ENCODE measurements at regions not wholly inside any gene's neighbourhood (a gene's known extent, or its start where the extent isn't known, plus 50 kb on each side); places are given as distances from the start of the nearest gene placed in this dataset.
A peak's percentile ranks its signal among the peaks of the same experiment; 100 is the strongest.

DNA sequence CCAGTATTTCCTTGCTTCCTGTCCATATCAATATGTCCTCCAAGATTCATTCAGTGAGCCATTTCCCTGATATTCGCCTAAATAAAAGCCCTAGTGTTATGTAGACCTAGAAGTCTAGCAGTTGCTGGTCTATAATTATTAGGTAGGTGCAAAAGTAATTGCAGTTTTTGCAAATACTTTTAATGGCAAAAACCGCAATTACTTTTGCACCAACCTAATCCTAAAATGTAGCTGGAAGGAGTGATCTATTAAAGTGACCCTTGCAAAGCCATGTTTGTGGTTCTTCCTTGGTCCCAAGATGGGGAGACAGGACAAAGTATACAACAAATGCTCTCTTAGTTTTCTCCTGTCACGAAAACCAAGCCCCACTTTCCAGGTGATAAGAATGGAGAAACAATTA is 193.0 kb downstream of the IDS start:
- ChIA-PET POLR2A (no interaction called here), CTCF (no interaction called here)
- H3K4me1 Mint-ChIP-seq = no peaks in the 10 kb centered on the region
- no peak for DNase-seq
- H3K36me3 Mint-ChIP-seq (ENCODE audit: low read depth) = no peaks in the 10 kb centered on the region
- H3K27ac Mint-ChIP-seq = no peak overlapping the region
- H3K9me3 Mint-ChIP-seq = no peaks in the 10 kb centered on the region
- H3K4me3 Mint-ChIP-seq = no peak overlapping the region
- no peaks in the 10 kb centered on the region for H3K27me3 Mint-ChIP-seq

GRCh38 chrX:149302705-149303104 is 202.4 kb downstream of the IDS start:
- no peaks in the 10 kb centered on the region for H3K4me1 Mint-ChIP-seq
- H3K27ac Mint-ChIP-seq = no peak overlapping the region

DNA sequence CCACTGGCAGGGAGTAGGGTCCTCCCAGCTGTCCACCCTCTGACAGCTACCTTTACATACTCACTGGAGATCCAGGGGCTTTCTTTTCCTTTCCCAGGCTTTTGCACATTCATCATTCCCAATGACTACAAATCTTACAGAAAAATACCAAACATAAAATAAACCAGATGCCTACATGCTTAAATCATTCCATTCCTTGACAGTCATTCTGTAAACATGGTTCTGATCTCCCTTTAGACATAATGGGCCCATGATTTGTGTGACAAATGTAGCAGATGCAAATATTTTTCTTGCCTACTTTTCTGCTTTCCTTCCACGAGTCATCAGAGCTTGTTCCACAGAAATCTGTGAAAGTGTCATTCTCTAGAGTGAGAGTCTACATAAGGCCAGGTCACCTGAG is 207.0 kb downstream of the IDS start:
- Mint-ChIP-seq H3K27ac (no peak overlapping the region), H3K36me3 (ENCODE audit: low read depth) (no peaks in the 10 kb centered on the region), H3K27me3 (no peaks in the 10 kb centered on the region), H3K4me3 (no peak overlapping the region), H3K4me1 (no peaks in the 10 kb centered on the region), H3K9me3 (no peaks in the 10 kb centered on the region)
- DNase-seq = no peak
- ChIA-PET POLR2A (no interaction called here), CTCF (no interaction called here)

More at GRCh38 chrX:149302705-149303104, 202.4 kb downstream of the IDS start:
- ChIA-PET CTCF (no interaction called here), POLR2A (no interaction called here)
- Mint-ChIP-seq H3K9me3 (no peaks in the 10 kb centered on the region), H3K4me3 (no peak overlapping the region), H3K36me3 (ENCODE audit: low read depth) (no peaks in the 10 kb centered on the region), H3K27me3 (no peaks in the 10 kb centered on the region)
- DNase-seq = no peak

- Mint-ChIP-seq H3K9me3 (no peaks in the 10 kb centered on the region), H3K27ac (no peak overlapping the region), H3K4me3 (no peak overlapping the region), H3K27me3 (no peaks in the 10 kb centered on the region), H3K4me1 (no peaks in the 10 kb centered on the region), H3K36me3 (ENCODE audit: low read depth) (no peaks in the 10 kb centered on the region)
- DNase-seq = no peak
- CTCF ChIA-PET = no interaction called here
- POLR2A ChIA-PET = no interaction called here
Measured at GRCh38 chrX:149296092-149296491, 209.0 kb downstream of the IDS start.

DNA sequence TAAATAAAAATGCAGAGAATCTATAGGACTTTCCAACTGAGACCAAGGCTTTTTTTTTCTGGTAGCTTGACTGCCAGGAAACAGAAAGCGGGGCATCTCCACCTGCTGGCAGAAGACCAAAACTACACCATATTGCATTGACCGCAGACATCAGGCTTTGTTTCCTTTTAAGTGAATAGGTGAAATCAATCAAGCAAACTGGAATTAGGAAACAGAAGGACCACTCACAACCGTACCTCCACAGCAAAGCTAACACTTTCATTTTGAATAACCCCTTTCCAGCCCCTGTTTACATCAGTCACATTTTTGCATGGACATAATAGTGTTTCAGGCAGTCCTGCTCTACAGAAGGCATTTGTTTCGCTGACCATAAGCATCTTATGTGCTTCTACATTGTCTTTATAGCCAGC is 218.2 kb downstream of the IDS start:
- ChIA-PET POLR2A (no interaction called here), CTCF (interaction anchor here (0.7 to 1.5 kb wide), 4 partner anchors 16 to 427 kb away, joined by 3 to 6 read pairs (median 4); no protein-coding TSS in a partner anchor)
- no peaks in the 10 kb centered on the region for H3K9me3 Mint-ChIP-seq
- H3K27ac Mint-ChIP-seq = no peak overlapping the region
- peaks cover 2% of the 10 kb centered on the region for H3K4me1 Mint-ChIP-seq
- H3K36me3 Mint-ChIP-seq (ENCODE audit: low read depth) = no peaks in the 10 kb centered on the region
- no peaks in the 10 kb centered on the region for H3K27me3 Mint-ChIP-seq
- H3K4me3 Mint-ChIP-seq = no peak overlapping the region
- DNase-seq = peak; percentile 41

- Mint-ChIP-seq H3K9me3 (no peaks in the 10 kb centered on the region), H3K27ac (no peak overlapping the region), H3K27me3 (no peaks in the 10 kb centered on the region), H3K4me1 (peaks cover 2% of the 10 kb centered on the region), H3K4me3 (no peak overlapping the region), H3K36me3 (ENCODE audit: low read depth) (no peaks in the 10 kb centered on the region)
- CTCF ChIA-PET = no interaction called here
- POLR2A ChIA-PET = no interaction called here
- no peak for DNase-seq
Measured at GRCh38 chrX:149284616-149285015, 220.5 kb downstream of the IDS start.

DNA sequence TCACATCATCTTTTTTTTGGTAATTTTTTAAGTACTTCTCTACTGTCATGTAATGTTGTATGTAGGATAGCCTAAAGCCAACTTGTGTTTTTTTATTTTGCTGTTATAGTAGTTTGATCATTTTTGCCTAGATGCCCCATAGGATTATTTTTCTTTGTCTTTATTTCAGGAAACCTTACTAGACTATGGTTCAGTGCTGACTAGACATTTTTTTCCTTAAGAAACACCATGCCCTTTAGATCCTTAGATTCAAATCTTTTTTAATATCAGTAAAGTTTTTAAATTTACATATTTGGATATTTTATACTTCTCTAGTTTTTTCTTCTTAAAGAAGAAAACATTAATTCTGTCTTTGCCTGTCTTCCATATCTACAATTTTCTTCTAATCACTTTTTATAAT is 221.3 kb downstream of the IDS start:
- no peak for DNase-seq
- CTCF ChIA-PET = no interaction called here
- POLR2A ChIA-PET = no interaction called here
- Mint-ChIP-seq H3K27ac (no peak overlapping the region), H3K27me3 (no peaks in the 10 kb centered on the region), H3K36me3 (ENCODE audit: low read depth) (no peaks in the 10 kb centered on the region), H3K9me3 (no peaks in the 10 kb centered on the region), H3K4me3 (no peak overlapping the region), H3K4me1 (peaks cover 2% of the 10 kb centered on the region)

DNA sequence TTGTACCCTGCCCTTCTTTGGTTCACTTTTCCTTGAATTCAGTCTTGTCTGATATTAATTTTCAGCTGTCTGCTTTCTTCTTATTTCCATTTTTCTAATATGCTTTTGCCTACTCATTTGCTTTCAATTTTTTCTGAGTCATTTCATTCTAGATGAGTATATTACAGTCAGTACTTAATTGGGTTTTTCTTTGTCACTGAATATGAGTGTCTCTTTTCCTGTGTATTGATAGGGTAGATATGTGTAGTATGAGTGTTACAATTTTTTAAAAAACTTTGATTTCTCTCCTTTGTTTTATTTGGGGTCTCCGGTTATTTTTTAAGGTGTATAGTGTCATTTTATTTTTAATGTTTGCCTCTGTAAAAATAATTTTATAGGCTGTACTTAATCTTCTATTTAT is 222.2 kb downstream of the IDS start:
- Mint-ChIP-seq H3K9me3 (no peaks in the 10 kb centered on the region), H3K4me3 (no peak overlapping the region), H3K4me1 (peaks cover 2% of the 10 kb centered on the region), H3K27ac (no peak overlapping the region), H3K36me3 (ENCODE audit: low read depth) (no peaks in the 10 kb centered on the region), H3K27me3 (no peaks in the 10 kb centered on the region)
- ChIA-PET POLR2A (no interaction called here), CTCF (no interaction called here)
- DNase-seq = no peak

- peaks cover 2% of the 10 kb centered on the region for H3K4me1 Mint-ChIP-seq
- H3K36me3 Mint-ChIP-seq (ENCODE audit: low read depth) = no peaks in the 10 kb centered on the region
- DNase-seq = no peak
- H3K27ac Mint-ChIP-seq = no peak overlapping the region
- H3K4me3 Mint-ChIP-seq = no peak overlapping the region
- H3K9me3 Mint-ChIP-seq = no peaks in the 10 kb centered on the region
- POLR2A ChIA-PET = no interaction called here
- no peaks in the 10 kb centered on the region for H3K27me3 Mint-ChIP-seq
- CTCF ChIA-PET = no interaction called here
Measured at GRCh38 chrX:149280011-149280410, 225.1 kb downstream of the IDS start.

DNA sequence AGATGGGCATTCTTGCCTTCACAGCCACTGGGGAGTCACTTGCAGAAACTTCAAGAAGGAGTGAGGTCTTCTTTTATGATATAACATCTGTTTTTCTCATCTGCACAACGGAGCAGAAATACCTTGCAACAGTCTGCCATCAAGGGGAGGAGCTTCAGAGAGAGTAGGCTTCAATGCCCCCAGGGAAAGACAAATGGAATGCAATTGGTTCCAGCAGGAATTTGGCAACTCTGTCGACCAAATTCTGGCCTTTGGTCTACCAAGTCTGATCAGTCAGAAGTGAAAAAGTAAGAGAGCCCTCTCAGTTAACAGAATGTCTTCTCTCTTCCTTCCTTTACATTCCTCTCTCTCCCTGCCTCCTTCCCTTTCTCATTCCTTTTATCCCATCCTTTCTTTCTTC is 229.3 kb downstream of the IDS start:
- no peak for DNase-seq
- Mint-ChIP-seq H3K9me3 (no peaks in the 10 kb centered on the region), H3K27me3 (no peaks in the 10 kb centered on the region), H3K27ac (no peak overlapping the region), H3K4me1 (no peaks in the 10 kb centered on the region), H3K4me3 (no peak overlapping the region), H3K36me3 (ENCODE audit: low read depth) (no peaks in the 10 kb centered on the region)
- ChIA-PET POLR2A (no interaction called here), CTCF (no interaction called here)

- no peak overlapping the region for H3K4me3 Mint-ChIP-seq
- DNase-seq = no peak
- H3K36me3 Mint-ChIP-seq (ENCODE audit: low read depth) = no peaks in the 10 kb centered on the region
- H3K9me3 Mint-ChIP-seq = no peaks in the 10 kb centered on the region
- H3K27me3 Mint-ChIP-seq = no peaks in the 10 kb centered on the region
- ChIA-PET POLR2A (no interaction called here), CTCF (no interaction called here)
- no peaks in the 10 kb centered on the region for H3K4me1 Mint-ChIP-seq
- H3K27ac Mint-ChIP-seq = no peak overlapping the region
Measured at GRCh38 chrX:149274516-149275105, 230.5 kb downstream of the IDS start.

DNA sequence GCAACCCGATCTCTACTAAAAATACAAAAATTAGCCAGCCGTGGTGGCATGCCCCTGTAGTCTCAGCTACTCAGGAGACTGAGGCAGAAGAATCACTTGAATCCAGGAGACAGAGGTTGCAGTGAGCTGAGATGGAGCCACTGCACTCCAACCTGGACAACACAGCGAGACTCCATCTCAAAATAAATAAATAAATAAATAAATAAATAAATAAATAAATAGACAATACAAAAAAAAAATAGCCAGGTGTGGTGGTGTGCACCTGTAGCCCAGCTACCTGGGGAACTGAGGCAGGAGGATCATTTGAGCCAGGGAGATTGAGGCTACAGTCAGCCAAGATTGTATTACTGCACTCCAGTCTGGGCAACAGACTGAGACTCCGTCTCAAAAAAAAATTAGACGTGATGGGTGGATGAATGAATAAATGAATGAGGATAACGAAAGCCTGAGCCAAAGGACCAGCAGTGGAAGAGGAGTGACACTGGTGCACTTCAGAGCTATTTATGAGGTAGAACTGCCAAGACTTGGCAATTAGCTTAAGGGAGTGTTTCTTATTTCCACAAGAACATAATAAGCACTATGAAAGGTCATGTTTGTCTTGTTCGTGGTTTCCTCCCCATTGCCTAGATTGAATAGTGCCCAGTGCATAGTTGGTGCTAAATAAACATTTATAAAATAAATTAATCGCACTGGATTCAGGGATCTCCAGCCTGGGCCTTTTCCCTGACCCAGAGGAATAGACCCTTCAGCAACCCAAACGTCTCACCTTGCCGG is 232.2 kb downstream of the IDS start:
- Mint-ChIP-seq H3K9me3 (no peaks in the 10 kb centered on the region), H3K4me3 (no peak overlapping the region), H3K27me3 (no peaks in the 10 kb centered on the region), H3K4me1 (peaks cover 3% of the 10 kb centered on the region), H3K27ac (no peak overlapping the region), H3K36me3 (ENCODE audit: low read depth) (no peaks in the 10 kb centered on the region)
- ChIA-PET CTCF (no interaction called here), POLR2A (no interaction called here)
- no peak for DNase-seq

DNA sequence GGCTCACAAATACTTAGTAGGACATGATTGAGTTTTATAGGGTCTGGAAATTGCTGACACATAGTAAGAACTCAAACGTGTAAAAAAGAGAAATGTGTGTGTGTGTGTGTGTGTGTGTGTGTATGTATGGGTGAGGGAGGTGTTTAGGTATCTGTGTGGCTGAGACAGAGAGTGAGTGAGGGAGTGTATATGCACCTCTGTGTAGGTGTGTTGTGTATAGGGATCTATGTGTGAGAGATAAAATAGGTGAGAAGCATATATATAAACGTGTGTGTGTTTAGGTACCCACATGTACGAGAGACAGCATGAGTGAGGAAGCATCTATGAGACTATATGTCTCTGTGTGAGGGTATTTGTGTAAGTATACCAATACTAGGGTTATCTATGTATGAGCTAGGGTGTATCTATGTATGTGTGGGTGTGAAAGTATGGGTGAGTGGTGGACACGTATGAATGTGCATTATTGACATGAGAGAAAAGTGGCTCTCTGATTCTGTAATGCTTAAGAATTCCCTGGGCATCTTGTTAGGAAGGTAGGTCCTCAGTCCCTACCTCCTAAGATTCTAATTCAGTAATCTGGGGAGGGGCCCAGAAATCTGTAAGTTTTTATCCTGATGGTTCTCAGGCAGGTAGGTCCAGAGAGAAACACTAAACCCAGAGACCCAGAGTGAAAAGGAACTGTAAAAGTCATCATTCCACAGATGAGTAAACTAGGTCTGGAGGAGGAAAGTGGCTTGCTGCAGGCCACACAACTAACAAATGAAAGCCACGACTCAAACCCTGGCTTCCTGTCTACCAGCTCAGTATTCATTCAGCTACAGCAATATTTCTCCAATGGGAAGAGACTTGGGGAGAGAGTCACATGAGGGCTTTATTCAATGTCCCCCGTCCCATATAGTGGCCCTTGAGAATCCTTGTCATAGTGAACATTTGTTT is 237.0 kb downstream of the IDS start:
- H3K4me3 Mint-ChIP-seq = no peak overlapping the region

More for the DNA sequence above, 237.0 kb downstream of the IDS start:
- no peaks in the 10 kb centered on the region for H3K9me3 Mint-ChIP-seq
- no peaks in the 10 kb centered on the region for H3K36me3 Mint-ChIP-seq (ENCODE audit: low read depth)
- H3K4me1 Mint-ChIP-seq = peaks cover 5% of the 10 kb centered on the region
- no peak for DNase-seq
- ChIA-PET CTCF (no interaction called here), POLR2A (no interaction called here)
- H3K27ac Mint-ChIP-seq = no peak overlapping the region
- peaks cover 3% of the 10 kb centered on the region for H3K27me3 Mint-ChIP-seq

Measured in activated CD4-positive, alpha-beta memory T cell treated with anti-CD3 and anti-CD28 coated beads, Interleukin-2, amount 10 ng/mL, durations not matched to agents 7 days and 5 days (primary cell).